SU-DHL-6 (cell line): ENCODE measurements at regions not wholly inside any gene's neighbourhood (a gene's known extent, or its start where the extent isn't known, plus 50 kb on each side); places are given as distances from the start of the nearest gene placed in this dataset.

Source experiments
- H2AFZ ChIP-seq: fragments of 200-600 bp; sonication (generic); 2 replicates; pipeline ENCODE4 v1.6.1; 2014; ENCODE audit warnings: low read depth, mild to moderate bottlenecking, moderate library complexity, mixed read lengths, antibody characterized with exemption, low read length; ENCODE audit not compliant: severe bottlenecking
- H3F3A ChIP-seq: fragments of 200-600 bp; shearing (Covaris generic); 2 replicates; pipeline ENCODE4 v1.6.0; 2016; ENCODE audit warnings: antibody characterized with exemption, mild to moderate bottlenecking; ENCODE audit not compliant: insufficient read depth
- H3K27ac ChIP-seq: fragments of 200-600 bp; sonication (generic); 2 replicates; pipeline ENCODE4 v1.5.1; 2016; ENCODE audit warnings: low read depth, mild to moderate bottlenecking, low read length, moderate library complexity, mixed read lengths
- H3K27me3 ChIP-seq: fragments of 200-600 bp; sonication (generic), shearing (Covaris generic); 2 replicates; pipeline ENCODE4 v1.6.0; 2014; ENCODE audit warnings: mild to moderate bottlenecking, low read length
- H3K36me3 ChIP-seq: fragments of 200-600 bp; sonication (generic); 2 replicates; pipeline ENCODE4 v1.6.1; 2014; ENCODE audit warnings: mild to moderate bottlenecking, low read length, mixed read lengths
- H3K4me2 ChIP-seq: fragments of 300-600, 200-600 bp; shearing (Covaris generic), sonication (generic); 2 replicates; pipeline ENCODE4 v1.6.0; 2014; ENCODE audit warnings: low read length, low read depth, mild to moderate bottlenecking; ENCODE audit not compliant: poor library complexity, severe bottlenecking
- H3K4me3 ChIP-seq: fragments of 200-600 bp; sonication (generic); 2 replicates; pipeline ENCODE4 v1.5.1; 2014; ENCODE audit warnings: antibody characterized with exemption, low read length, mild to moderate bottlenecking, mixed read lengths; ENCODE audit not compliant: insufficient read depth, poor library complexity, severe bottlenecking
- H3K79me2 ChIP-seq: fragments of 200-600 bp; sonication (generic); 2 replicates; pipeline ENCODE4 v1.6.1; 2014; ENCODE audit warnings: mild to moderate bottlenecking, low read length, moderate library complexity; ENCODE audit not compliant: insufficient read depth
- H3K9ac ChIP-seq: fragments of 200-600 bp; sonication (generic); 2 replicates; pipeline ENCODE4 v1.7.0; 2014; ENCODE audit warnings: mild to moderate bottlenecking, low read length
- H3K9me2 ChIP-seq: fragments of 200-600 bp; sonication (generic); replicated peaks from 2 replicates; pipeline ENCODE4 v1.6.1; 2014; ENCODE audit warnings: low read length; ENCODE audit not compliant: insufficient read depth
- H3K9me3 ChIP-seq: fragments of 200-600 bp; sonication (generic); 2 replicates; pipeline ENCODE4 v1.6.1; 2014; ENCODE audit warnings: low read length, mixed read lengths; ENCODE audit not compliant: insufficient read depth
- H4K20me1 ChIP-seq: fragments of 200-600 bp; sonication (generic); 2 replicates; pipeline ENCODE4 v1.6.1; 2014; ENCODE audit warnings: low read depth, mild to moderate bottlenecking, antibody characterized with exemption, low read length, moderate library complexity, mixed read lengths
- EZH2phosphoT487 ChIP-seq: fragments of 200-600 bp; sonication (generic), shearing (Covaris generic); conservative IDR thresholded peaks from 2 replicates; pipeline ENCODE4 v1.6.1; 2018; ENCODE audit warnings: mild to moderate bottlenecking, antibody characterized with exemption, low read length, moderate library complexity, mixed read lengths
- TF ChIP-seq, protein P1 (sequence below): fragments of 200-600 bp; sonication (generic); IDR thresholded peaks from one replicate; pipeline ENCODE4 v1.5.1; 2017; ENCODE audit warnings: antibody characterized with exemption, mild to moderate bottlenecking, low read length, moderate library complexity; ENCODE audit not compliant: insufficient read depth, poor library complexity, severe bottlenecking

DNA sequence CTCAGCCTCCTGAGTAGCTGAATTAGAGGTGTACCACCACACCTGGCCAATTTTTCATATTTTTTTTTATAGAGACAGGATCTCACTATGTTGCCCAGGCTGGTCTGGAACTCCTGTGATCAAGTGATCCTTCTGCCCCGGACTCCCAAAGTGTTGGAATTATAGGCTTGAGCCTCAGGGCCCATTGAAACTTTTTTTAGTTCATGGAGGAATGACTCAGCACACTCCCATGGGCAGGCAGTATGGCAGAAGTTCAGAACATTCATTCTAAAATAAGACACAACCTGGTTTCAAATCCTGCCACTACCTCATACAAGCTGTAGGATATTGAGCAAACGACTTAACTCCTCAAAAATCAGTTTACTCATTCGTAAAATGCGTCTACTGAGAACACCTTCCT is 320.4 kb upstream of the SP8 start:
- Histone ChIP-seq H3F3A (no peaks in the 10 kb centered on the region), H4K20me1 (no peaks in the 10 kb centered on the region), H3K9ac (no peak overlapping the region), H3K79me2 (no peaks in the 10 kb centered on the region), H3K9me2 (no peaks in the 10 kb centered on the region), H3K4me3 (no peak overlapping the region), H3K4me2 (no peak overlapping the region), H2AFZ (no peak overlapping the region), H3K36me3 (no peaks in the 10 kb centered on the region), H3K27ac (no peak overlapping the region), H3K27me3 (no peaks in the 10 kb centered on the region), H3K9me3 (no peaks in the 10 kb centered on the region)
- TF ChIP-seq, protein P1, sequence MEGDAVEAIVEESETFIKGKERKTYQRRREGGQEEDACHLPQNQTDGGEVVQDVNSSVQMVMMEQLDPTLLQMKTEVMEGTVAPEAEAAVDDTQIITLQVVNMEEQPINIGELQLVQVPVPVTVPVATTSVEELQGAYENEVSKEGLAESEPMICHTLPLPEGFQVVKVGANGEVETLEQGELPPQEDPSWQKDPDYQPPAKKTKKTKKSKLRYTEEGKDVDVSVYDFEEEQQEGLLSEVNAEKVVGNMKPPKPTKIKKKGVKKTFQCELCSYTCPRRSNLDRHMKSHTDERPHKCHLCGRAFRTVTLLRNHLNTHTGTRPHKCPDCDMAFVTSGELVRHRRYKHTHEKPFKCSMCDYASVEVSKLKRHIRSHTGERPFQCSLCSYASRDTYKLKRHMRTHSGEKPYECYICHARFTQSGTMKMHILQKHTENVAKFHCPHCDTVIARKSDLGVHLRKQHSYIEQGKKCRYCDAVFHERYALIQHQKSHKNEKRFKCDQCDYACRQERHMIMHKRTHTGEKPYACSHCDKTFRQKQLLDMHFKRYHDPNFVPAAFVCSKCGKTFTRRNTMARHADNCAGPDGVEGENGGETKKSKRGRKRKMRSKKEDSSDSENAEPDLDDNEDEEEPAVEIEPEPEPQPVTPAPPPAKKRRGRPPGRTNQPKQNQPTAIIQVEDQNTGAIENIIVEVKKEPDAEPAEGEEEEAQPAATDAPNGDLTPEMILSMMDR, result no peak
- TF ChIP-seq EZH2phosphoT487, result no peak

DNA sequence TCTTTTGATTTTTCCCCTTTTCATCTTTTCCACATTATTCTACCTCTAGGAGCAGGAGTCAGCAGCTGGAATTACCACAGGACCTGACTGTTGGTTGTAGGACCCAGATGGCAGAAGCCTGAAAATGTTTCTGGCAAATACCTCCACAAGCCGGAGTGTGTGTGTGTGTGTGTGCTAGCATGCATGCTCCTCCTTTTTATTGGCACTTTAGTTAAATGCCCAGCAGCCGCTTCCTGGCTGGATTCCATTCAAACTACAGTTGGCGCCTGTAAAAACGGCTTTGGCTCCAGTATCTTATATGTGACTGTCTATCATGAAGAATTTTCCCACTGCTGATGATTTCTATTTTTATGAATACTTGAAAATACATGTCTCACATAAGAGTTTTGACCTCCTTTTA is 319.7 kb upstream of the SP4 start:
- no peaks in the 10 kb centered on the region for H3K9me2 ChIP-seq
- H3K36me3 ChIP-seq, result no peaks in the 10 kb centered on the region
- H3K9ac ChIP-seq, result no peak overlapping the region
- H3K79me2 ChIP-seq, result no peaks in the 10 kb centered on the region
- no peak overlapping the region for H3K4me3 ChIP-seq
- H3F3A ChIP-seq, result no peaks in the 10 kb centered on the region
- no peaks in the 10 kb centered on the region for H3K27me3 ChIP-seq
- H3K9me3 ChIP-seq, result no peaks in the 10 kb centered on the region
- H2AFZ ChIP-seq, result no peak overlapping the region
- H4K20me1 ChIP-seq, result no peaks in the 10 kb centered on the region
- no peak overlapping the region for H3K27ac ChIP-seq
- no peak overlapping the region for H3K4me2 ChIP-seq
- TF ChIP-seq, protein P1, result no peak
- TF ChIP-seq EZH2phosphoT487, result no peak

DNA sequence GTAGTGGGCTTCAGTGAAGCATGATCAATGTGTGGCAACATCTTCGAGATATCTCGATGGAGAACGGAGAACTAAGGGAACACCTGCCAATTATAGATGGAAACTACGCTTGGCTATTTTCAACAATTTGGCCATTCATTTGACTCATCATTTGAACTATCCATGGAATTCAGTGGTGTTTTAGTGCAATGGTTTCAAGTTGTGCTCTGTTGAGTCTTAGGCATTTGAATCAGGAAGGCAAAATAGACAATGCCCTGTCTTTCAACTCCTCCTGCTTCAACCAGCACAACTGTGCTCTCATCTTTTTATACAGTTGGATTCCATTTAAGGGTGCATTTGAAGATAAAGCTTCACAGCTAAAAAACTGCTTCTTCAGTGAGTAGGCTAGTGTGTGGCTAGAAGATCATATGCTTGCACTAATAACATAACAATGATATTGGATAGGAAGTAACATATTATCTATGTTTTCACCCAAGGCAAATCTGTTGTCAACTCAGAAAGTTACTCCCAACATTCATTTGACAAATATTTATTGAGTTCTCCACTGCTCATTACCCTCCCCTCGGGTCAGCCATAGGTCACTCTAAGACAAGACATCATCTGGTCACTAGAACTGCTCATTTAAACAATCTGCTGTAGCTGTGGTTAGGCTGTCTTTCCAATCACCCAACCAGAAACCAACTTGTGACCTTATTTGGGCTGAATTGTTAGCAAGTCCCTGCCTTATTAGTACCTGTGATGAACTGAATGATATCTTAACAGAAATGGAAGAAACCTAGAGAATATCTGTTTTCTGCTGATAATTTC is 314.1 kb upstream of the SP4 start:
- no peak overlapping the region for H3K9ac ChIP-seq
- TF ChIP-seq, protein P1, result no peak
- TF ChIP-seq EZH2phosphoT487, result no peak
- H3K9me3 ChIP-seq, result no peaks in the 10 kb centered on the region
- H3K9me2 ChIP-seq, result no peaks in the 10 kb centered on the region
- H2AFZ ChIP-seq, result no peak overlapping the region
- H3K4me2 ChIP-seq, result no peak overlapping the region
- no peaks in the 10 kb centered on the region for H3K27me3 ChIP-seq
- no peaks in the 10 kb centered on the region for H3K79me2 ChIP-seq
- no peaks in the 10 kb centered on the region for H3K36me3 ChIP-seq
- H3K4me3 ChIP-seq, result no peak overlapping the region
- H4K20me1 ChIP-seq, result no peaks in the 10 kb centered on the region
- H3F3A ChIP-seq, result no peaks in the 10 kb centered on the region
- H3K27ac ChIP-seq, result no peak overlapping the region
